GM12872 (cell line): ENCODE measurements at regions not wholly inside any gene's neighbourhood (a gene's known extent, or its start where the extent isn't known, plus 50 kb on each side); places are given as distances from the start of the nearest gene placed in this dataset.
A peak's percentile ranks its signal among the peaks of the same experiment; 100 is the strongest.

Experiments used
- TF ChIP-seq, protein P1 (sequence below): IDR thresholded peaks from 3 replicates; pipeline ENCODE4 v1.5.1; 2011; ENCODE audit warnings: low read depth, mild to moderate bottlenecking, low read length, moderate library complexity; ENCODE audit not compliant: insufficient read depth

- TF ChIP-seq, protein P1, sequence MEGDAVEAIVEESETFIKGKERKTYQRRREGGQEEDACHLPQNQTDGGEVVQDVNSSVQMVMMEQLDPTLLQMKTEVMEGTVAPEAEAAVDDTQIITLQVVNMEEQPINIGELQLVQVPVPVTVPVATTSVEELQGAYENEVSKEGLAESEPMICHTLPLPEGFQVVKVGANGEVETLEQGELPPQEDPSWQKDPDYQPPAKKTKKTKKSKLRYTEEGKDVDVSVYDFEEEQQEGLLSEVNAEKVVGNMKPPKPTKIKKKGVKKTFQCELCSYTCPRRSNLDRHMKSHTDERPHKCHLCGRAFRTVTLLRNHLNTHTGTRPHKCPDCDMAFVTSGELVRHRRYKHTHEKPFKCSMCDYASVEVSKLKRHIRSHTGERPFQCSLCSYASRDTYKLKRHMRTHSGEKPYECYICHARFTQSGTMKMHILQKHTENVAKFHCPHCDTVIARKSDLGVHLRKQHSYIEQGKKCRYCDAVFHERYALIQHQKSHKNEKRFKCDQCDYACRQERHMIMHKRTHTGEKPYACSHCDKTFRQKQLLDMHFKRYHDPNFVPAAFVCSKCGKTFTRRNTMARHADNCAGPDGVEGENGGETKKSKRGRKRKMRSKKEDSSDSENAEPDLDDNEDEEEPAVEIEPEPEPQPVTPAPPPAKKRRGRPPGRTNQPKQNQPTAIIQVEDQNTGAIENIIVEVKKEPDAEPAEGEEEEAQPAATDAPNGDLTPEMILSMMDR, result no peak
Observed at GRCh38 chr14:71745072-71745471, 187.2 kb upstream of the RGS6 start.

DNA sequence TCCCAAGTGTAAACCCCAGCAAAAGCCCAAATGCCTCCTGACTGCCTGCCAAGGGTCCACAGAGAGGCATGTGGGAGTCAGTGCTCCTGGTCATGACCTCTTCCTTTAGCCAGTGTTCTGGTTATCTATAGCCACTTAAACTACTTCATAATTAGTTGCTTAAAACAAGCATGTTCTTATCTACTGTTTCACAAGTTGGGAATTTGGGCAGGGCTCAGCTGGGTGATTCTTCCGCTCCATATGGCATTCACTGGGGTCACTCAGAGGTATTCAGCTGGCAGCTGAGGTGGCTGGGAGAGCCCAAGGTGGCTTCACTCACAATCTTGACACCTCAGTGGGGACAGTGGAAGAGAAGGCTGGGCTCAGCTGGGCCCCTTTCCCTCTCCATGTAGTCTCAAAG, 184.0 kb upstream of the RGS6 start:
- TF ChIP-seq, protein P1, result no peak

- TF ChIP-seq, protein P1, result no peak
Observed at GRCh38 chr14:71749613-71750238, 182.5 kb upstream of the RGS6 start.

DNA sequence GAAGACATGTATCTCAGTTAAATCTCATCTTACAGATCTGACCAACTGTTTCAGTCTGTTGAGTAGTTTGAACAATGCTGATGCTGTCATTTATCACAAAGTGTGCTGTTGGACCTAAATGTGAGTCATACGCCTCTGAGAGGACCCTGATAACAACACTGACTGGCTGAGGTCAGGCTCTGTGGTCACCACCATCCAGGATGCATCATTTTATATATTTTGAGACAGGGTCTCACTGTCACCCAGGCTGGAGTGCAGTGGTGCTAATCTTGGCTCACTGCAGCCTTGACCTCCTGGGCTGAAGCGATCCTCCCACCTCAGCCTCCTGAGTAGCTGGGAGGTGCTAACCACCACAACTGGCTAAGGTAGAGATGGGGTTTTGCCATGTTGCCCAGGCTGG, 181.0 kb upstream of the RGS6 start:
- TF ChIP-seq, protein P1, result no peak

DNA sequence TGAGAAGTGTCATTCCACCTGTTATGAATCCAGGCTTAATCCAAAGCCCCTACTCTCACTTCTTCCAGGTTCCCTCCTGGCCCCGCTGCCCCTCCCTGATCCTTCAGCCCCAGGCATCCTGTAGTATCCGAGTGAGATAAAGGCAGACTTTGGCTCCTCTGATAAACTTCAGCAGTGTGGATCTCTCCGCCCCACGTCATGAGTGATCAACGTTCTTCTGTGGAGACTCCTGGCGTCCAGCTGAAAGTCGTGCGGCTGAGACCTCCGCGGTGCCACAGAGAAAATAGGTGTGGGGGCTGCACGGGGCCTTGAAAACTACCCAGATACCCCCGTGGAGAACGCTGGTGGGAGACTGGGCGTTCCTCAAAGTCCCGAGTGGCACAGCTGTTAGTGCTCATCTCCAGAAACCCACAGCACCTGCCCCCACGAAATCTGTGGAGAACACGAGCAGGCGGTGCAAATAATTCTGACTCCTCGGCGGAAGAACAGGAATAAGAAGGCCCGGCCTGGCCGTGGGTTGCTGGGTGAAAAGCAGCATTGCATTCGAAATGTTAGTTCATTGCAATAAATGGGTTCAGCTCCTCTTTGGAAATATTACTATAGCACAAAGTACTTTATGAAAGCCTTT, 180.0 kb upstream of the RGS6 start:
- TF ChIP-seq, protein P1, result no peak

DNA sequence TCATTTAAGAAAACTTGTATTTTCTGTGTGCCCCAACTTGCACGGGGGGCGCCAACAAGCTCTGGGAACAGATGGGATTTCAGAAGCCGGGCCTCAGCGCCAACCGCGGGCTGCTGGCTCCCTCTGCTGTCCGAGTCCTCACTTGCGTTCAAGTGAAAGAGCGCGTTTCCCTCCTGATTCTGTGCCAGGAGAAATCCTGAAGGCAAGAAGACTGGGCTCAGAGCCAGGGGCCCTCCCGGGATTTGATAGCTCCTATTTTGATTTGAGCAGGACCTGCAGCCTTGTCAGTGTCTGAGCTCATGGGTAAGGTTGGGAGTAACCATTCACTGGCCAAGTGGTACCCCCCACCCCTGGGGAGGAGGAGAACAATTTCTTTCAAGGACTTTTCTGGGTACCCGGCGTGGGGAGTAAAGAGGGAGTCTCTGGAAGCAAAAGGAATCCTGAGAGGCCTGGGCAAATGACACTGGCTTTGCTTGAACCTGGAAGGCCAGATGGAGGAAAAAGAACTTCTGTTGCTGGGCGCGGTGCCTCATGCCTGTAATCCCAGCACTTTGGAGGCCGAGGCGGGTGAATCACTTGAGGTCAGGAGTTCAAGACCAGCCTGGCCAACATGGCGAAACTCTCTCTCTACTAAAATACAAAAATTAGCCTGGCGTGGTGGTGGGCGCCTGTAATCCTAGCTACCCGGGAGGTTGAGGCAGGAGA, 179.0 kb upstream of the RGS6 start:
- TF ChIP-seq, protein P1, result peak; percentile 90

DNA sequence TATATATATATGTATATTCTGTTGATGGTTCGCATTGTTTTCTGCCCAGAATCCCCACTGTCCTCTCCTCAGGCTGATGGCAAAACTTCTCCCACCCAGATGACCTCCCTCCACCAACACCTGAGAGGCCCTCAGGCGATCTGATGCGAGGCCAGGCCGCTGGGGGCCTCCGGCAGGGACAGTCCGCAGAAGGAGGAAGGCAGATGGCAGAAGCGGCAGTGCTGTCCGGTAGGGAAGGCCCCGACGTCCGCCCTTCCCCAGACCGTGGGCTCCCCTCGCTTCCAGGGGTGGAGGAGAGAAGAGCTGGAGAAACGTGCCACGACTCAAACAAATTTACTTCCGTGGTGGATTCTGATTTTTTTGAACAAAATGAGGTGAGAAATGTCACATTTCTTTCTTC, 178.3 kb upstream of the RGS6 start:
- TF ChIP-seq, protein P1, result no peak
